ENCODE measurements at regions not wholly inside any gene's neighbourhood (a gene's known extent, or its start where the extent isn't known, plus 50 kb on each side); places are given as distances from the start of the nearest gene placed in this dataset.

DNA sequence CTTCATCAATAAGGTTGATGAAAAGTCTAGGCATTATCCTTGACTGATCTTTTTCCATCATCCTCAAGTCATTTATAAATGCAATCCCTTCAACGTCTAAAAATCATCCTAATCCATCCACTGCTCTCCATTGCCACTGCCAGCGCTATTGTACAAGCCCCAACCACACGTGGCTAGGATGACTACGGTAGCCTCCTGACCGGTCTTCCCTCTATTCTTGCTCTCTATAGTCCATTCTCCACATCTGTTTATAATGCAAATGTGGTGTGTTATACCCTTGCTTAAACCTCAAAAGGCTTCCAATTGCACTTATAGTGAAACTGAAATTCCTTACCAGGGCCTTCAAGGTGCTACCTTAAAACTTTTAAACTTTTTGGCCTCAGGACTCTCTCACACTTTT lies 410.6 kb upstream of the ADAMTS9 start:
- Mint-ChIP-seq H3K4me1 (ENCODE audit: low read depth) (no peaks in the 10 kb centered on the region), H3K4me3 (no peak overlapping the region), H3K27me3 (no peaks in the 10 kb centered on the region), H3K36me3 (ENCODE audit: low read depth) (no peaks in the 10 kb centered on the region), H3K9me3 (peaks cover 15% of the 10 kb centered on the region), H3K27ac (no peak overlapping the region)
- intact Hi-C loops (cut with micrococcal nuclease), result no loop called here

DNA sequence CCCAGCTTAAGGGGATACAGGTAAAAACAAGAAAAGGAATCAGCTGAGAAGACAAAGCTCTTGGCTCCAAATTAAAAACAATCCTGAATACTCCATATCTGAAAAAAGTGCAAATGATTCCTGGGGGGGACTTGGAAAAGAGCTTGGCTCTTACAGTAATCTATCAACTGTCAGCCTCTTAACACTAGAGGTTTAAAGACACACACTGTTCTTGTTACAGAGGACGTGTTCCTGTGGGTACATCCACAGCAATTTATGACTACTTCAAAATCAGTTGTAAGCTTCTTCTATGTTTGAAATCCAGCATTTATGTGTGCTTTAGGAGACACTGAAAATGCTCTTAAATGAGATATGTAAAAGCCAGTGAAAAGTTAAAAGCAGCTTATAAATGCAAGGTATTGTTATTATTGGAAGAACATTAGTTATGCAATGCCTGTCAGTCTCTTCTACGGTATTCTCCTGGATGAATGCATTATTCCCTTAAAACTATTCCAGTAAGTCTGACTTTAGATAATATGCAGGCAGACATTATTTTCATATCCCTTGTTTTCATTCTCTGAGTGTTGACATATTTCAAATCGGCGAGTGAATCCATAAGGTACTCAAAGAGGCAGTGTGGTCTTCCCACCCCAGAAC lies 408.4 kb upstream of the ADAMTS9 start:
- Mint-ChIP-seq H3K36me3 (ENCODE audit: low read depth) (no peaks in the 10 kb centered on the region), H3K4me3 (no peak overlapping the region), H3K9me3 (no peaks in the 10 kb centered on the region), H3K27me3 (no peaks in the 10 kb centered on the region), H3K27ac (no peak overlapping the region), H3K4me1 (ENCODE audit: low read depth) (no peaks in the 10 kb centered on the region)
- intact Hi-C loops (cut with micrococcal nuclease), result no loop called here

DNA sequence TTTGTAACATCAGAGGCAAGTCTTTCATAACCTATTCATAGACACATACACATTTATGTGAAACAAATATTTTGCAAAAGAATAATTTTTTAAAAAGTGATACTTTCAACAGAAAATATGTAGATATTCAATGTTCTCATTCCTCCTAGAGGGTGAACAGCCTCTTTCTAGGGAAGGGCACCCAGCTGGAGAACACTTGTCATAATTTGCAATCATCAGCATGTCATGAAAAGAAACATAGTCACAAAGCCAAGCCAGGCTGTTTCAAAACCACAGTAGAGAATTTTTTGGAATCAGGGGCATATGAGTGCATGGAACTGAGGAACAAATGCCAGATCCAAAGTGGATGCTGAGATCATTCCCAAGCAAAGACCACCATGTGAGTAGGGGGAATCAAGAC lies 406.9 kb upstream of the ADAMTS9 start:
- H3K4me1 Mint-ChIP-seq (ENCODE audit: low read depth), result no peaks in the 10 kb centered on the region
- H3K9me3 Mint-ChIP-seq, result no peaks in the 10 kb centered on the region

DNA sequence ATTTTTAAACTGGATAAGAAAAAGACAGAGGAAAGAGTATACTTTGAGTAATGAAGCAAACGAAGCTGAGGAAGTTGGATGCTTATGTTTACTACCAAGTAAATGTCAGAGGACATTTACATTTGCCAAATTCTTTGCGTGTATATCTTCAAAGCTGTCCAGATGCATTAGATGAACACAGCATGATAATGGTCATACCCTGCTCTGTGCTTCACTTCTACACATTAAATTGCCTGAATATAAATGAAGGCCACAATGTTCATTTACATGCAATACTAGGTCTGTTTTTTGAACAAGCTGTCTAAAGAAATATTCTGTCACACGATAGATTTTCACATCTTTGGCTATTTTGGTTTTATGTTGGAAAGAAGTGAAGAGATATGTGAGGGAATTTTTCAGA lies 405.8 kb upstream of the ADAMTS9 start:
- no peaks in the 10 kb centered on the region for H3K27me3 Mint-ChIP-seq
- no peaks in the 10 kb centered on the region for H3K36me3 Mint-ChIP-seq (ENCODE audit: low read depth)
- H3K4me3 Mint-ChIP-seq, result no peak overlapping the region
- intact Hi-C loops (cut with micrococcal nuclease), result no loop called here
- H3K9me3 Mint-ChIP-seq, result no peaks in the 10 kb centered on the region
- no peak overlapping the region for H3K27ac Mint-ChIP-seq
- H3K4me1 Mint-ChIP-seq (ENCODE audit: low read depth), result no peaks in the 10 kb centered on the region

More for the DNA sequence above, 406.9 kb upstream of the ADAMTS9 start:
- Mint-ChIP-seq H3K27ac (no peak overlapping the region), H3K4me3 (no peak overlapping the region), H3K27me3 (no peaks in the 10 kb centered on the region), H3K36me3 (ENCODE audit: low read depth) (no peaks in the 10 kb centered on the region)
- intact Hi-C loops (cut with micrococcal nuclease), result no loop called here

DNA sequence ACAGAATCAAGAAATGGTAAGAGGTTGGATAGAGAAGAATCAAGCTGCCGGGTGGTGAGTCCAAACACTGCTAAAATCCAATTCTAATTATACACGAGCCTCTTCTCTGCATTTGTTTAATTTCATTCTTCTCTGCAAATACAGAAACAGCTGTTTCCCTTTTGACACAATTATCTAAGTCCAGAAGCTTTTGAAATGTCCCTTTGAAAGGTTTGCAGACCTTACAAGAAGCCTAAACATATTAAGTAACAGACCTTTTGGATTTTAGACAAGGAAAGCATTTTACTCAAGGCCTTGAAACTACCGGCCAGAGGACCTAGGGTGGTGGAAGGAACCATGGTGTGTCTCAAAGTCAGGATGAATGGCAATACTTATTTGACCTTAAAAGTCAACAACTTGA lies 403.8 kb upstream of the ADAMTS9 start:
- no peaks in the 10 kb centered on the region for H3K27me3 Mint-ChIP-seq
- H3K27ac Mint-ChIP-seq, result no peak overlapping the region
- H3K36me3 Mint-ChIP-seq (ENCODE audit: low read depth), result no peaks in the 10 kb centered on the region
- H3K4me1 Mint-ChIP-seq (ENCODE audit: low read depth), result no peaks in the 10 kb centered on the region
- intact Hi-C loops (cut with micrococcal nuclease), result no loop called here
- no peaks in the 10 kb centered on the region for H3K9me3 Mint-ChIP-seq
- H3K4me3 Mint-ChIP-seq, result no peak overlapping the region

DNA sequence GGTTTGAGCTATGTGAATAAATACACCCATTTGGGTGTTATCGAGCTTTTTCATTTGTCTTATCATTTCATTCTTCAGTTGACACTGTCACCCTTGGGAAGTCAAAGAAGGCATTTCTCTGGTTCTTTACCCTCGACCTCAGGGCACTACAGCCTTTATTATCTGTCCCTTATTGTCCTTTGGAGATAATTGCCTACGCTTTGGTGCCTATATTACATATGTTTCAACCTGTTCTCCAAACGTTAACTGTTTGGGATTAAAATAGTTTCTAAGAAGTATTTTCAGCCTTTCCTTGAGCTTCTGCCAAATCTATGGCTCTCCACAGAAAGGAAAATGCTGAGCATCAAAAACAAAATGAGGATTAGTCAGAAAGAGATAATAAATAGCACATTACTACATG lies 395.4 kb upstream of the ADAMTS9 start:
- no peaks in the 10 kb centered on the region for H3K27me3 Mint-ChIP-seq
- intact Hi-C loops (cut with micrococcal nuclease), result no loop called here
- no peaks in the 10 kb centered on the region for H3K4me1 Mint-ChIP-seq (ENCODE audit: low read depth)
- no peak overlapping the region for H3K27ac Mint-ChIP-seq
- H3K4me3 Mint-ChIP-seq, result no peak overlapping the region
- no peaks in the 10 kb centered on the region for H3K36me3 Mint-ChIP-seq (ENCODE audit: low read depth)
- peaks cover 5% of the 10 kb centered on the region for H3K9me3 Mint-ChIP-seq

DNA sequence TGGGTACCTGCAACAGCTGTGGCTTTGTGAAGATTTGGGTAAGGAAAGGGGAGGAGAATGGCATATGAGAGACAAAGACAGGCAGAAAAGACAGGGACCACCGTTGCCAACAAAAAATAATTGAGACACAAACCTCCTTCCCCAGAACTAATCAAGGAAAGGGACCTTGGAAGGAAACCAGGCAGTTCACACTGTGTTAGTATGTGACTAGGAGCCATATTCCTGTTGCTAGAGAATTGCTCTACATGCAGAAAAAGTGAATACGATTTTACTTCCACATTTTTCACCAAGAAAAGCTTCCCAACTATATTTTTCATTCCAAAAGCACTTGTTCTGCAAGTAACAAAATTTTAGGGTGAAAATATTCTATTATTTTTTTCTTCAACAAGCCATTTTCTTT lies 393.7 kb upstream of the ADAMTS9 start:
- Mint-ChIP-seq H3K27me3 (no peaks in the 10 kb centered on the region), H3K4me1 (ENCODE audit: low read depth) (no peaks in the 10 kb centered on the region), H3K27ac (no peak overlapping the region), H3K9me3 (peaks cover 5% of the 10 kb centered on the region), H3K36me3 (ENCODE audit: low read depth) (no peaks in the 10 kb centered on the region), H3K4me3 (no peak overlapping the region)
- intact Hi-C loops (cut with micrococcal nuclease), result no loop called here

DNA sequence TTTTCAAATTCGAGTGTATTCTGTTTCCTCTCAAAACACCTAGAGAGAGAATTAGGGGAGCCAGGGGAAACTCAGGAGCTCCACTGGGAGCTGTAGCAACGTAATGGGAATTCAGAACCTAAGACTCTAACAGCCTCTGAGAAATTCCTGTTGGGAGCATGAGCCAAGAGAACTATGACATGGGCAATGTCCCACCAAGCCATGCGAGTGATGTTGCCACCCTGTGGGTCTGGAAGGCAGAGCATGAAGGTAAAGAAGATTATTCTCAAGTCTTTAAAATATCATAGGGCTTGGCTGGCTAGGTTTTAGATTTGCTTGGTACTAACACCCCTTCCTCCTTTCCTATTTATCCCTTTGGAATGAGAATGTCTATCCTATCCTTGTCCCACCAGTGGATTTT lies 392.6 kb upstream of the ADAMTS9 start:
- H3K36me3 Mint-ChIP-seq (ENCODE audit: low read depth), result no peaks in the 10 kb centered on the region

DNA sequence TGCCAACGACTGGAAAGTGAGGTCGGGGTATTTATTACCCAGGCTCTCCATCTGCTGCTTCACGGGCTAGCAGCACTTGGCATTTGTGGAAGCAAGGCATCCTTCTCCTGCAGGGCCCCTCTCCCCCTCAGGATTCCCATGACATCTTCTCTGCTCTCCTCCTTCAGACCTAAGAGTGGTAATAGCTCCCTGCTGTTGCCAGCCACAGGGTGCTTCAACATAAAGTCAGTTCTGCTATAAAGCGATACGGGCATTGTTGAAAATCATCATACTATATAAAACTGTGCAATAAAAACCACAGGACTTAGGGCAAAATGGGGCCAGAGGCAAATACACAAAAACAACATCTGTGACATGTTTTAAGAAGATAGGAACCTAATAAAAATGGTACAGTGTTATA lies 391.8 kb upstream of the ADAMTS9 start:
- Mint-ChIP-seq H3K27ac (no peak overlapping the region), H3K36me3 (ENCODE audit: low read depth) (no peaks in the 10 kb centered on the region), H3K27me3 (no peaks in the 10 kb centered on the region), H3K4me1 (ENCODE audit: low read depth) (no peaks in the 10 kb centered on the region), H3K4me3 (no peak overlapping the region), H3K9me3 (peaks cover 5% of the 10 kb centered on the region)
- intact Hi-C loops (cut with micrococcal nuclease), result no loop called here

More for the DNA sequence above, 392.6 kb upstream of the ADAMTS9 start:
- H3K4me3 Mint-ChIP-seq, result no peak overlapping the region
- no peak overlapping the region for H3K27ac Mint-ChIP-seq
- H3K27me3 Mint-ChIP-seq, result no peaks in the 10 kb centered on the region
- no peaks in the 10 kb centered on the region for H3K4me1 Mint-ChIP-seq (ENCODE audit: low read depth)
- H3K9me3 Mint-ChIP-seq, result peaks cover 5% of the 10 kb centered on the region
- intact Hi-C loops (cut with micrococcal nuclease), result no loop called here

DNA sequence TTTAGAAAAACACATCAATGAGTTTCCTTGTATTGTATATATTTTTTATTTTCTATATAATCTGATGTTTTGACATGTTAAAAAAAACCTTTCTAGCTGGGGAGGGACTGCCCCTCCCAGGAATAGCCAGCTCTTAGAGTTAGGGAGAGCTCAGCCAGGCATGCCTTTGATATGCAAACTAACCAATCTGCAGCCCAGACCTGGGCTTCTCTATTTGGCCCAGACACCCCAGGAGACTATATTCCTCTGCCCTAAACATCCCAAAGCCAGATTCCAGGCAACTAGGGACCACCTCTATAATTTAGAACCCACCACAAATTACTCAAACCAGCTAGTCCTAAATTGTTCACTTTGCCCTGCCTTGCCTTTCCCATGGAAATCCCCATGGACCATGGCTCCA lies 390.9 kb upstream of the ADAMTS9 start:
- Mint-ChIP-seq H3K9me3 (peaks cover 5% of the 10 kb centered on the region), H3K27me3 (no peaks in the 10 kb centered on the region), H3K4me3 (no peak overlapping the region), H3K27ac (no peak overlapping the region), H3K36me3 (ENCODE audit: low read depth) (no peaks in the 10 kb centered on the region), H3K4me1 (ENCODE audit: low read depth) (no peaks in the 10 kb centered on the region)
- intact Hi-C loops (cut with micrococcal nuclease), result no loop called here

DNA sequence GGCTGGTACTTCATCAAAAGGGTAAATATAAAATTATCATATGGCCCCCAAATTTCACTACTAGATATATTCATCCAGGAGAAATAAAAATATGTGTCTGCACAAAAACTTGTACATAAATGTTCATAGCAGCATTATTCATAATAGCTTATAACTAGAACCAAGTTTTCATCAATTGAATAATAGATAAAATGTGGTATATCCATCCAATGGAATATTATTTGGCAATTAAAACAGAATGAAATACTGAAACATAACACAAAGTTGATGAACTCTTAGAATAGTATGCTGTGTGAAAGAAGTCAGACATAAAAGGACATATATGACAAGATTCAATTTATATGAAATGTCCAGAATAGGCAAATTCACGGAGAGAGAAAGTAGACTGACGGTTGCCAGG lies 389.3 kb upstream of the ADAMTS9 start:
- H3K27me3 Mint-ChIP-seq, result no peaks in the 10 kb centered on the region
- H3K4me3 Mint-ChIP-seq, result no peak overlapping the region
- no peak overlapping the region for H3K27ac Mint-ChIP-seq
- intact Hi-C loops (cut with micrococcal nuclease), result no loop called here
- H3K4me1 Mint-ChIP-seq (ENCODE audit: low read depth), result no peaks in the 10 kb centered on the region
- H3K36me3 Mint-ChIP-seq (ENCODE audit: low read depth), result no peaks in the 10 kb centered on the region
- peaks cover 14% of the 10 kb centered on the region for H3K9me3 Mint-ChIP-seq

DNA sequence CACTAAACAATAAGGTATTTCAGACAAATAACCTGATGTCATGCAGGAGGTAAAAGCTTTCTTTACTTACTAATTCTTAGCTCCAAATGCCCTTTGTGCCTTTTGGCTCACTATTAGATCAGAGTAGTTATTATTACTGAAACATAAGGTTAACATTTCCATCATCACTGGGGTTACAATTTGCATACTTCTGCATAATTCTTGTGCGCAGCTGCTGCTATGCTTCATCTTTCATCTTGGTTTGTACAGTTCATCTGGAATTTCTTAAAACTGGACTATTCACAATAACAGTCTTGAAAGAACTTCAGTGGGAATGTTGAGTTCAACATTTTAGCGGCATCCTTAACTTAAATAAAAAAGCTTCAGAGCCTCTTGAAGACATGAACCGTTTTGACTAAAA lies 383.2 kb upstream of the ADAMTS9 start:
- intact Hi-C loops (cut with micrococcal nuclease), result no loop called here

DNA sequence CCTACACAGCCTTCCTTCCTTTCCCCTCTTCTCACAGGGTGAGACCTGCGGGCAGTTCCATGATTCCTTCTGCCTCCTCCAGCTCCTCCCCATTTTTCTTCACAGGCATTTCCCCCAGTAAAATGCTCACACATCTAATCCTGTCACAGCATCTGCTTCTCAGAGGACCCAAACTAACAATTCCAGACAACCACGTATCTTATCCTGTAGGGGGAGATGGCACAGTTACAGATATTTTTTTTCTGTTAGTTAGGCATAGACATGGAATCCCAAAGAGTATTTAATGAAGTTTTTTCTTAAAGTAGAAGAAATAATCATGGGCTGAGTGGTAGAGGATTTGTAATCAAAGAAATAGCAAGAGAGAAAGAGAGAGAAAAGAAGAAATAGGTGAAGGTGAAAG lies 373.1 kb upstream of the ADAMTS9 start:
- Mint-ChIP-seq H3K9me3 (peaks cover 14% of the 10 kb centered on the region), H3K4me1 (ENCODE audit: low read depth) (no peaks in the 10 kb centered on the region), H3K36me3 (ENCODE audit: low read depth) (no peaks in the 10 kb centered on the region), H3K27ac (no peak overlapping the region), H3K27me3 (no peaks in the 10 kb centered on the region), H3K4me3 (no peak overlapping the region)
- intact Hi-C loops (cut with micrococcal nuclease), result no loop called here

More for the DNA sequence above, 383.2 kb upstream of the ADAMTS9 start:
- no peak overlapping the region for H3K27ac Mint-ChIP-seq
- H3K4me3 Mint-ChIP-seq, result no peak overlapping the region
- no peaks in the 10 kb centered on the region for H3K36me3 Mint-ChIP-seq (ENCODE audit: low read depth)
- H3K27me3 Mint-ChIP-seq, result no peaks in the 10 kb centered on the region
- no peaks in the 10 kb centered on the region for H3K4me1 Mint-ChIP-seq (ENCODE audit: low read depth)
- peaks cover 21% of the 10 kb centered on the region for H3K9me3 Mint-ChIP-seq

DNA sequence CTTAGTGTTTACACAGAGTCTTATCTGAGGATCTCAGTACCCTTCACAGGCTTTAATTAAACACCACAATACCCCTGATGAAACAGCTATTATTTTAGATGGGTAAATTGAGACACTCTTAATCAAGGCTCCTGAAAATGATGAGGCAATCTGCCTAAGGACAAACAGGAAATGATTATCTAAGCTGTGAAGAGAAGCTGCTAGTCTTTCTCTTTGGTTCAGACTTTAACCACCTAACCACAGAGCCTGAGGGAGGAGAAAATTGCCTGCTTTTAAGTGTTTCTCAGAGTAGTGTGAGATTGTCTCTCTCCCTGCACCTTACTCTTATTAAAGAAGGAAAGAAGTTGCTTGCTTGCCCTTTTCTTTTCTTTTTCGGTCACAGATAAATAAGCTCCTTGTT lies 364.3 kb upstream of the ADAMTS9 start:
- Mint-ChIP-seq H3K27me3 (no peaks in the 10 kb centered on the region), H3K27ac (no peak overlapping the region), H3K4me1 (ENCODE audit: low read depth) (no peaks in the 10 kb centered on the region), H3K9me3 (peaks cover 44% of the 10 kb centered on the region), H3K4me3 (no peak overlapping the region), H3K36me3 (ENCODE audit: low read depth) (no peaks in the 10 kb centered on the region)
- intact Hi-C loops (cut with micrococcal nuclease), result no loop called here

DNA sequence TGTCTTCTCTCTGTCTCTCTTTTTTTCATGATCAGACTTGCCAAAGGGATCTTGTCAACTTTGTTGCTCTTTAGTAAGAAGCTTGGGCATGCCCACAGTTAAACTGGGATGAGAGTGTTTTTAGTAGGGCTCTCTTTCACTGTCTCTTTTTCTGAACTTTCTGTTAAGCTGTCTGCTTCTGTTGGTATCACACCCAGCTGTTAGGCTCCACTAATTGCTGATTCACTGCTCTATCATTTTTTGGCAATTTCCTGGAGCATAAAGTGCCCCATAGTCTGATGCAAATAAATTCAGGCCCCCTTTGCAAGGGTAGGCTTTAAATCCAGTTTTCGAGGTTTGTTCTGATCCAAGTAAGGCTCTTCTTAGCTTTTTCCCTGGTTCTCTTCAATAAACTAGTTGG lies 360.4 kb upstream of the ADAMTS9 start:
- Mint-ChIP-seq H3K27me3 (no peaks in the 10 kb centered on the region), H3K36me3 (ENCODE audit: low read depth) (no peaks in the 10 kb centered on the region)
- intact Hi-C loops (cut with micrococcal nuclease), result no loop called here

More for the DNA sequence above, 360.4 kb upstream of the ADAMTS9 start:
- H3K4me3 Mint-ChIP-seq, result no peak overlapping the region
- H3K4me1 Mint-ChIP-seq (ENCODE audit: low read depth), result no peaks in the 10 kb centered on the region
- H3K27ac Mint-ChIP-seq, result no peak overlapping the region
- peaks cover 20% of the 10 kb centered on the region for H3K9me3 Mint-ChIP-seq
